NCI-H2029 treated with DMSO at 0.1 percent for 48 hours (cell line): ENCODE measurements at regions not wholly inside any gene's neighbourhood (a gene's known extent, or its start where the extent isn't known, plus 50 kb on each side); places are given as distances from the start of the nearest gene placed in this dataset.
"Not testable (repeated sequence)": the region's sequence is repeated elsewhere in the genome, so short reads cannot be mapped to it uniquely, and the experiment has no call there.

Experiments
- DNase-seq: peaks from one replicate; lab custom pipeline; 2025; lab: John Stamatoyannopoulos, UW

DNA sequence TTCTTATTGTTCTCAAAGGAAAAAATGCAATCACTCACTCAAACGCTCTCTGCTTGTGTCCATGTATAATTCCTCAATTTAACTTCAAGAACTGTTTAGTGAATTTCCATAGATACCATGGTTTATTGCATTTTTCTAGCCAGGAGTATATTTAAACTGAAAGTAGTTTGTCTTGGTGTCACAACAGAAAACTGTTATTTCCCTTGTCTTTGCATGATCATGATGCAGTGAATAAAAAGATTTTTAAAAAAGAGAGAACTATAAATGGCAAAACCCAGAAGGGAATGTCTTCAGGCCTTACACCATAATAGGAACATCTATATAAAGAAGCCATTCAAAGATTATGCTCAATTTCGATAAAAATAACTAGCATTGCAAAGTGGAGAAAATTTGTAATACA lies 523.5 kb upstream of the ADGRL4 start:
- DNase-seq, result no peak

- no peak for DNase-seq
Measured at GRCh38 chr1:79524126-79524525, 517.6 kb upstream of the ADGRL4 start.

DNA sequence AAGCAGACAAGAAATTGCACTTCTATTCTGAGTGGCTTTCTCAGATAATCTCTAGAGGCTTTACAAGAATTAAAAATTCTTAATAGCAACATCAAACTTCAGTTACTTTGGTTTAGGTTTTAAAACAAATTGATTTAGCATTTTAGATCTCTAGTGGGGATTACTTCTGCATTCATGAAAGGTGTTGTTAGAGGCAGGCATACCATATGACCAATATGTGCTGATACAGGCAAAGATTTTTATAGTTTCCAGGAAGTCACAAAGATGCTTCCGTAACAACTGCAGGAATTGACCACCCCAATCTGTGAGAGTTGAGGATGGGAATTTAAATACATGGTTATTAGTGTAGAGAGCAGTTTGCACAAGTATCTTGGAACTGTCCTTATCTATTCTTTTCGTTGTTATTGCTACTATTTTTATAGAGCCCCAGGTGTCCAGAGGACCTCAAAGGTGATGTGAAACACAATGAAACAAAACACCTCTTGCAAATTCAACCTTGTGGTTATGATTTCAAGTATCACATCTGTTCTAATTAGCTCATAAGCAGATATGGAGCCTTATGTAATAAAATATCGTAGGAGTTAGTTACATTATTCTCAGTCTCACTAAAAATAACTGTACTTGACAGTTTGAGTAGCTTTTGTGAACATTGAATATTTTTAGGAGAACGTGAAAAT lies 512.7 kb upstream of the ADGRL4 start:
- no peak for DNase-seq

DNA sequence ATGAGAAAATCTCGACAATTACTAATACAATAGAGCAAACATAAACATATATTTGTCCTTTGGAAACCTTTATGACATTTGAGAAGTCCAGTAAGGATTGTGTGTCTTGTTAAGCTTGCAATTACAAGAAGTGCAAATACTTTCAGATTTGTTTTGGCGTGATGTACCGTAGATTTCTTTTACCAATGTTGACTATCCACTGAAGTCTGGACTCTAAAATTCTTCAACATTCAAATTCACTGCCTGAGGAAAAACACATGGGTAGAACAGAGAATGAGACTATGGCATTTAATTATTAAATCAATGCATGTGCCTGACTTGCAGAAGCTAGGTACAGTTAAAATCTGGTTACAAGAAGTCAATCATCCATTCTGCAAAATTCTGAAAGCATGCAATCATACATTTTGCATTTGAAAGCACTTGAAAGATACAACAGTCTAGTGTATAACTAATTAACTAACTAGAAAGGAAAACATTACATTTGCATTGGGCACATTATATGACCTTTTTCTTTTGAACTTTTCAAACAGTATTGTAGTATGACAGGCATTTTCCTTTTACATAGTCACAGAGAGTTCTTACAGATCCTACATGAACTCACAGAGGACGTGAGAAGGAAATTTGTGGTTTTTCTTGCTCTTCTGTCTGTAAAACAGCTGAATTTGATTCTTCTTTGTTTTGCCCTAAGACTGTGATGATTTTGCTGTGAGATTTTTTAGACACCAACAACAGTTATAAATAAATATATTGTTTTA lies 511.1 kb upstream of the ADGRL4 start:
- no peak for DNase-seq

DNA sequence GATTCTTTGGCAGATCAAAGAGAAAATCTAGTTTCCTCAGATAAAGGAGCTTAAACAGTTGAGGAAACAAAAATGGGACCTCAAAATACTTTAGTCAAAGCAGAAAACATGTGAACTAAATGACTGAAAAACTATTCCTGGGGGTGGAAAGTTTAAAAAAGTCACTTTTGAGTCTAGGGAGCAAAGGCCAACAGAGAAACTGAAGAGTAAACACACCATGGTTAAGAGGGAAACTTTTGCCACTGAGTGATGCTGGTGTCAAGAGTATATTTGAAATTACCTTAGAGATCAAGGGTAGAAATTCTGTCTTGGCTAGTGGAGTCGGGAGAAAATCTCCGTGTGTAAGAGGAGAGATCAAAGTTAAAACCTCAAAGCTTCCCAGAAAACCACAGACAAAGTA lies 501.2 kb upstream of the ADGRL4 start:
- DNase-seq, result no peak

- no peak for DNase-seq
Measured at GRCh38 chr1:79501153-79501552, 494.6 kb upstream of the ADGRL4 start.

DNA sequence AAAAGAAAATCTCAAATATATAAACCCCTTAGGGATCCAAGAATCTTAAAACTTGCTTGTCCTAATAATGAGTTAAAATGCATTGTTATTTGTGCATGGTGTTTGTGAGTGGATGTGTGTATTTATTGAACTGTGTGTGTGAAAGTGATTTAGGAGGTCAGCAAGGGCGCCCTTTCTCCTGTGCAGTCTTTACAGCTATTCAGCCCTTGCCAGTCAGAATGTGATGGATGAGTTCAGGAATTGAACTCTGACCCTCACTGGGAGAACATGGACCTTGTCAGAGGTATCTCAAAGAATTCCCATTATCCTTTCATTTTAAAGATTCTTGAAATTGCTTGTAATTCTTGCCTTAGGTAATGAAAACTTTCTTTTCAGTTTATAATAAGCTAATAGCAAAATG lies 493.0 kb upstream of the ADGRL4 start:
- no peak for DNase-seq

DNA sequence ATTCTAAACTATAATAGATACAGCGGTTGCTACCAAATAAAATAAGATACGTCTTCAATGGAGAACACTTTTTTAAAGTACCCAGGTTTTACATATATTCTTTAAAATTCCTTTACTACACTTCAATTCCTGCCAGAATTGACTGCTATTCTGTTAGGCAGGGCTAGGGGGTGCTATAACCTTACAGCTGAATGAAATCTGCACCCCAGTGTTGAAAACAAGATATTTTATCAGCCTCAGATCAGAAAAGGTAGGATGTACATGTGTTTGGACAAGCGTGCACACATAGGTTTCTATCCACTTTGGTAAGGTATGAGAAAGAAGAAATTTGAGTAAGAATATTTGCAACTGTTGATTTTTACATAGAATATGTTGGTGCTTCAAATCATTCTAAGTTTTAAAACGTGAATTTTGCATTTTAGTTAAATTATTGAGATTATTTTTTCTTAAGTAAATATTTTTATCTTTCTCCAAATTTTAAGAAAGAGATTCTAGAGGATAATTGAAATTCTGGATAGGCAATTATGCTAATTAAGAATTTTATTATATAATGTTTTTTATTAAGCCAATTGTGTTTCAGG lies 490.8 kb upstream of the ADGRL4 start:
- peak; percentile 43 for DNase-seq

GRCh38 chr1:79496129-79496528 lies 489.6 kb upstream of the ADGRL4 start:
- DNase-seq, result no peak

GRCh38 chr1:79493702-79494101 lies 487.2 kb upstream of the ADGRL4 start:
- DNase-seq, result not testable (repeated sequence)

DNA sequence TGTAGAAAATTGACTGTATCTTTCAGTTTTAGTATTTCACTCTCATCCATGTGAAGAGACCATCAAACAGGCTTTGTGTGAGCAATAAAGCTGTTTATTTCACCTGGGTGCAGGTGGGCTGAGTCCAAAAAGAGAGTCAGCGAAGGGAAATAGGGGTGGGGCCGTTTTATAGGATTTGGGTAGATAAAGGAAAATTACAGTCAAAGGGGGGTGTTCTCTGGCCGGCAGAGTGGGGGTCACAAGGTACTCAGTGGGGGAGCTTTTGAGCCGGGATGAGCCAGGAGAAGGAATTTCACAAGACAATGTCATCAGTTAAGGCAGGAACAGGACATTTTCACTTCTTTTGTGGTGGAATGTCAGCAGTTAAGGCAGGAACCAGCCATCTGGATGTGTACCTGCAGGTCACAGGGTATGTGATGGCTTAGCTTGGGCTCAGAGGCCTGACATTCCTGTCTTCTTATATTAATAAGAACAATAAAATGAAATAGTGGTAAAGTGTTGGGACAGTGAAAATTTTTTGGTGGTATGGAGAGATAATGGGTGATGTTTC lies 482.1 kb upstream of the ADGRL4 start:
- DNase-seq, result not testable (repeated sequence)

- DNase-seq, result no peak
Measured at GRCh38 chr1:79478728-79479373, 472.3 kb upstream of the ADGRL4 start.

DNA sequence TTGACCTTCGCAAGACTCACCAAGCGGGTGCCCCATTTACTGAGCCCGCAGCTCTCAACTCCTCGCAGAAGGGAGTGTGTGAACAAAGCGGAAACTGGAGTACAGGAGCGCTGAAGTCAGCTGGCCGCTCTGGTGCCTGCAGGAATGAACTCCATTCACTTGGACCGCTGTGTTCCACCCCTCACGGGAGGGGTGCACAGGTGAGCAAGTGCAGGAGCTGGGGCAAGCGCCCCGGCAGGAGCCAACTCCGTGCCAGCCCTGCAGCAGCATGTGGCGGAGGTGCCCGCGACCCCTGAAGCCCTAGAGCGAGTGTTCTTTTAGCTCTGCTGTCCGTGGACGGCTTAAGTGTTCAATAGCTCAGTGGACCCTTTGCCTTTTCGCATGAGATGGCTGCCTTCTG lies 471.6 kb upstream of the ADGRL4 start:
- DNase-seq, result no peak

DNA sequence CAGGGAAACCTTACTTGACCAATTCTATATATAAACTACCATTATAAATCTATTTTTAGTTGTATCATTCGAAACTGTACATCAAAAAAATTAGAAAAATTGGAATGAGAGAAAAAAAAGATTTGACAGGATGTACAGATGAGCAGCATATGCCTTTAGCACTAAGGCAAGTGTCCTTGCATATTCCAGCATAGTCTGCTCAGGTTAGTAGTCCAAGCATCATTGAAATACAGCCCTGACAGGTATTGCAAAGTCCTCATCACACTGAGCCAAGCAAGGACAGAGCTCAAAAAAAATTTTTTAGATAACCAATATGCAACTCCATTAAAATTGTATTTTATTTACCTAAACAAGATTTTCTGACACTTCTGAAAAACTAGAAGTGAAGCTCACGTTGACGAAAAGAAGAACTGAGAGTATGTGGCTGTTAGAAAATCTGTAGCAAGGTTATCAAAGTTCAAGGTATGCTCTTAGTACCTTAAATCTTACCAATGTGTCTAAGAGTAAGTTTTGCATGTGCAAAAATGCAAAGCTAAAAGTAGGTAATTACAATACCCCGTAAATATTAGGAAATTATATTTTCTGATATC lies 465.6 kb upstream of the ADGRL4 start:
- no peak for DNase-seq

- no peak for DNase-seq
Measured at GRCh38 chr1:79469139-79469538, 462.6 kb upstream of the ADGRL4 start.

- no peak for DNase-seq
Measured at GRCh38 chr1:79460773-79461436, 454.4 kb upstream of the ADGRL4 start.

DNA sequence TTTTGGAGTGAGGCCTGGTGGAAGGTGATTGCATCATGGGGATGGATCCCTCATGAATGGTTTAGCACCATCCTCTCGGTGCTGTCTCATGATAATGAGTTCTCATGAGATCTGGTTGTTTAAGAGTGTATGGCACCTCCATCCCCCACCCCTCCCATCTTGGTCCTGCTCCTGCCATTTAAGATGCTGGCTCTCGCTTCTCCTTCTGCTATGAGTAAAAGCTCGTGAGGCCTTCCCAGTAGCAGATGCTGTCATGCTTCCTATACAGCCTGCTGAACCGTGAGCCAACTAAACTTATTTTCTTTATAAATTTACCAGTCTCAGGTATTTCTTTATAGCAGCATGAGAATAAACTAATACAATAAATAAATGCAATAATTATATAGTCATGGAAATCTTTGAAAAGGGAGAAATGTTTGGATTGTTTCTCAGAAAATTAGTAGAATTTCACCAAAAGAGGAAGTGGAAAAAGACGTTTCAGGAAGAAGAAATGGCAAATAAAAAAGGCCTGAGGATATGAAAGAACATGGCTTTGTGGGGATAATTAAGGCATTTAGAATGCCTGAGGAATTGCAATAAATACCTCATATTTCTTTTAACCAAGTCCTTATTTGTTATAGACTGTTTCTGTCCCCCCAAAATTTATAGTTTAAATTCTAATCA lies 451.2 kb upstream of the ADGRL4 start:
- no peak for DNase-seq

DNA sequence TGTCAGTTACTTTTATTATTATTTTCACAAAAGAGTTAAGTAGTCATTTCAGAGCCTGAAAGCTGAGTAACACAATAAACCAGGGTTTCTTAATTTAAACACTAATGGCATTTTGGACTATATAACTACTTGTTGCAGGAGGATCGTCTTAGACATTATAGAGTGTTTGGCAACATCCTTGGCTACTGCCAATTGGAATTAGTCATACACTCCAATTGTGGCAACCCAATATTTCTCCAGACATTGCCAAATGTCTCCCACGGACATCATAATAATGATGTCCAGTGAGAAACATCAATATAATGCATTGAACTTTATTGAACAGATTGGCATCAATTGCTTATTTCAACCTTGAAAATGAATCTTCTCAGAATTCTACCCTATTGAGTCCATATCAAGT lies 441.9 kb upstream of the ADGRL4 start:
- no peak for DNase-seq

DNA sequence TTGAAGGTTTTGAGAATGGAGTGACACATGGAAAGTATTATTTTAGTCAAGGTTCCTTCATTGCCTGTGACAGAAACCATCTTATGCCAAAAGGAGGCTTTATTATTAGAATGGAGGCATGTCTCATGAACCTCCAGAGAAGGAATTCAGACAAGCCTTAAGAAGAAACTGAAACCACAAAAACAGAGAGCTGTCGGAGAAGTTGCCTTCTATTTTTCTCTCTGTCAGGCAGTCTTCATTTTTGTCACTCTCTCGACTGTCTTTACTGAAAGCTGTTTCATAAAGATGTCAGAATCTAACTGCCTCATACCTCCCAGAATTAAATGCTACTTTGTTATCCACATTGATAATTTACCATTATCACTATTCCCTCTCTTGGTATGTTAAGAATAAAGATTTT lies 434.7 kb upstream of the ADGRL4 start:
- no peak for DNase-seq

DNA sequence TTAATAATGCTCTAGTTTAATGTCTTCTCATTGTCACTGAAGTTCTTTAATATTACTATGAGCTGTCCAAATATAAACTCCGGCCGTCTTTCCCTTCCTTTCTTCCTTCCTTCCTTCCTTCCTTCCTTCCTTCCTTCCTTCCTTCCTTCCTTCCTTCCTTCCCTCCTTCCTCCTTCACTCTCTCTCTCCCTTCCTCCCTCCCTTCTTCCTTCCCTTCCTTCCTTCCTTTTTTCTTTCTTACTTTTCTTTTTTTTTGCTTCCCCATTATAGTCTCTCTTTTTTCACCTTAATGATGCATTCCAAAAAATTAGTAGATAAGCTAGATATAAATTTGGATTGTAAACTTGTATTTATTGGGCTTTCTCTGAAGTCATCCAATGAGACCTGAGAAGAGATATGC lies 431.0 kb upstream of the ADGRL4 start:
- no peak for DNase-seq

GRCh38 chr1:79431340-79431739 lies 424.8 kb upstream of the ADGRL4 start:
- DNase-seq, result no peak
